ENCODE measurements at regions not wholly inside any gene's neighbourhood (a gene's known extent, or its start where the extent isn't known, plus 50 kb on each side); places are given as distances from the start of the nearest gene placed in this dataset.
A peak's percentile ranks its signal among the peaks of the same experiment; 100 is the strongest.

DNA sequence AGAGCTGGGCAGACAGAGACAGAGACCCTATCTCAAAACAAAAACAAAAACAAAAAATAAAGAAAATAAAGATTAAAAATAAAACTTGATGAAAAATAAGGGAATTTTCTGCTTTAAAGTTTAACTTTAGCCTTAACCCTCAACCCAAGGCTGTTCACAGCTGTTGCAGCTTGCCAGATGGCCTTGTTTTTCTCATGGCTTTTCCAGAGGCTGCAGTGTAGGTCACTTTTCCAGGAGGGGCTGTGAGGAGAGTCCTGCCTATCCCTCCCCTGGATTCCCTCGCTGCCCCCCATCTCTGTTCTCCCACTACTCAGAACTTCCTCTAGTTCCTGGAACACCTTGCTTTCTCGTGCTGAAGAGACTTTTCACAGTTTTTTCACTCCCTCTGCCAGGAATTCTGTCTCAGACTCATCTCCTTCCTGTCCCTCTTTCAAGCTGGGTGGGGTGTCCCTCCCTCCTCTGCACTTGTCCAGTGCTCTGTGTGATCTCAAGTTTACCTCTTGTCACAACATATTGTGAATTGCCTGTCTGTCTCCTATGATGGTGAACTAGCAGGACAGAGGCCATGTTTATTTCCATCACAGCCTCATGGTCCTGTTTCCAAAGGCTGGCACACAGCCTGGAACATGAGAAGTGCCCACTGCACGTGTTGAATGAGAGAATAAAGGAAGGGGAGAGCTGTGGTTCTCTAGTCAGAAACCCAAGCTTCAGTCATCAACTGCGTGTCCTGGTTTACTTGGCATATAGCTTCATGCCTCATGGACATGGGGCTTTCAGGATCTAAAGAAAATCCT lies 69.9 kb upstream of the MSI2 start:
- DNase-seq (ENCODE audit: low read depth in 1 of 2, low spot score in 1 of 2) (no peak), FAIRE-seq (no peak), ATAC-seq (no peak)
- Histone ChIP-seq H3K9me3 (no peaks in the 10 kb centered on the region), H3K4me1 (no peaks in the 10 kb centered on the region), H3K4me2 (no peak overlapping the region), H3K4me3 (no peak overlapping the region), H3K27ac (no peak overlapping the region)
- CTCF ChIA-PET: interaction anchor here (3.5 kb wide), 1 partner anchor 597 kb away, joined by 9 read pairs; no protein-coding TSS in a partner anchor
- TF ChIP-seq, protein P1, sequence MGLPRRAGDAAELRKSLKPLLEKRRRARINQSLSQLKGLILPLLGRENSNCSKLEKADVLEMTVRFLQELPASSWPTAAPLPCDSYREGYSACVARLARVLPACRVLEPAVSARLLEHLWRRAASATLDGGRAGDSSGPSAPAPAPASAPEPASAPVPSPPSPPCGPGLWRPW (IDR thresholded peaks at IDR 0.05): no peak
- no peak for TF ChIP-seq KDM1A (IDR thresholded peaks at IDR 0.05; ENCODE audit: low read depth)
- no peak for TF ChIP-seq FOXS1 (CRISPR knock-in tag; IDR thresholded peaks at IDR 0.05)
- TF ChIP-seq CBX8 (IDR thresholded peaks at IDR 0.05): no peak
- POLR2A ChIA-PET: no interaction called here
- WGBS (ENCODE audit: missing lambda C conversion rate): 23% methylated on average over 4 of the region's 4 CpGs

DNA sequence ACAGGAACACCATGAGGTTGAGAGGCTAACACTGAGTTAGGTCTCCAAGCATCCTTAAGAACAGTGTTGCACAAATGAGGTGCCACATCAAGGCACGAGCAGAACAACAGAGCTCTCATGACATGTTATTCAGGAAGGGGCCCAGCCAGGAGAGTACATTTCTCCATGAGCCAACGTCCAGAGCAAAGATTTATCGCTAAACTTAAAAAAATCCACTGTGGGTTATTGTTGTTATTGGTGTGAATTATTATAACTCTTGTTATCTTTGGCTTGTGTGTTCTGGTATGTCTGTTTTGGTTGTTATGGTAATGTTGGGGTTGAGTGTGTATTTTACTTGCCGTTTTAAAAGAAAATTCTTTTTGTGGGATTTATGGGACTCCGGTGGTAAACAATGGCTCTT lies 68.9 kb upstream of the MSI2 start:
- Histone ChIP-seq H3K9me3 (no peaks in the 10 kb centered on the region), H3K27ac (no peak overlapping the region), H3K4me1 (no peaks in the 10 kb centered on the region), H3K4me2 (no peak overlapping the region), H3K4me3 (no peak overlapping the region)
- FAIRE-seq: no peak
- 60% methylated on average over 5 of the region's 5 CpGs for WGBS (ENCODE audit: missing lambda C conversion rate)
- DNase-seq (ENCODE audit: low read depth in 1 of 2, low spot score in 1 of 2): no peak
- no peak for ATAC-seq
- ChIA-PET POLR2A (no interaction called here), CTCF (interaction anchor here (3.5 kb wide), 1 partner anchor 596 kb away, joined by 9 read pairs; no protein-coding TSS in a partner anchor)
- TF ChIP-seq, protein P2, sequence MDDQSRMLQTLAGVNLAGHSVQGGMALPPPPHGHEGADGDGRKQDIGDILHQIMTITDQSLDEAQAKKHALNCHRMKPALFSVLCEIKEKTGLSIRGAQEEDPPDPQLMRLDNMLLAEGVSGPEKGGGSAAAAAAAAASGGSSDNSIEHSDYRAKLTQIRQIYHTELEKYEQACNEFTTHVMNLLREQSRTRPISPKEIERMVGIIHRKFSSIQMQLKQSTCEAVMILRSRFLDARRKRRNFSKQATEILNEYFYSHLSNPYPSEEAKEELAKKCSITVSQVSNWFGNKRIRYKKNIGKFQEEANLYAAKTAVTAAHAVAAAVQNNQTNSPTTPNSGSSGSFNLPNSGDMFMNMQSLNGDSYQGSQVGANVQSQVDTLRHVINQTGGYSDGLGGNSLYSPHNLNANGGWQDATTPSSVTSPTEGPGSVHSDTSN (IDR thresholded peaks at IDR 0.05): no peak
- TF ChIP-seq, protein P3, sequence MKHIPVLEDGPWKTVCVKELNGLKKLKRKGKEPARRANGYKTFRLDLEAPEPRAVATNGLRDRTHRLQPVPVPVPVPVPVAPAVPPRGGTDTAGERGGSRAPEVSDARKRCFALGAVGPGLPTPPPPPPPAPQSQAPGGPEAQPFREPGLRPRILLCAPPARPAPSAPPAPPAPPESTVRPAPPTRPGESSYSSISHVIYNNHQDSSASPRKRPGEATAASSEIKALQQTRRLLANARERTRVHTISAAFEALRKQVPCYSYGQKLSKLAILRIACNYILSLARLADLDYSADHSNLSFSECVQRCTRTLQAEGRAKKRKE (CRISPR knock-in tag; IDR thresholded peaks at IDR 0.05; ENCODE audit: low read depth): no peak
- TF ChIP-seq EHF (CRISPR knock-in tag; IDR thresholded peaks at IDR 0.05): no peak

DNA sequence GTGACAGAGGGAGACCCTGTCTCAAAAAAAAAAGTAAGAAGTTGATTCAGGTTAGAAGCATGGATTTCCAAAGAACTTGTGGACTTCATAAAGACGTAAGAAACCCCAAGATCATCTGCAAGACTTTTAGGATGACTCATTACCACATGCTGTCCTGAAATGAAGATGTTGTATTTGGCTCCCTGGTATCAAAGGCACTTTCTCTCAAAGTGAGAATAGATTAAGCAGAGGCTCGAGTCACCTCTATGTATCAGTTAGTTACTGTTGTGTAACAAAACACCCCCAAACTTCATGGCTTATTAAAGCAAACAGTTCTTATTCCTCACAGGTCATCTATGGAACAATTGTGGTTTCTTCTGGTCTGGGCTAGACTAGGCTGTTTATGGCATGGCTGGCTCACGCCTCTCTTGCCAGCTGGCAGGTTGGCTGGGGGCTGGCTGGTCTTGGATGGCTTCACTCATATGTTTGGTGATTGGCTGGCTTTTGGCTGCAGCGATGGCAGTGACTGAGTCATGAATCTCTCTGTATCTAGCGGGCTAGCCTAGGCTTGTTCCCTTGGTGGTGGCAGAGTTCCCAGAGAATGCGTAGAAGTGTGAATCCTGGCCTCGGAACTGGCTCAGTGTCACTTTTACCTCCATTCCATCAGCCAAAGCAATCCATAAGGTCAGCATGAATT lies 60.4 kb upstream of the MSI2 start:
- peaks cover 13% of the 10 kb centered on the region for H3K9me3 ChIP-seq
- no peak overlapping the region for H3K4me3 ChIP-seq
- no peak overlapping the region for H3K4me2 ChIP-seq
- FAIRE-seq (no peak), DNase-seq (ENCODE audit: low read depth in 1 of 2, low spot score in 1 of 2) (no peak), ATAC-seq (no peak)
- WGBS (ENCODE audit: missing lambda C conversion rate): 65% methylated on average over 7 of the region's 7 CpGs
- no peaks in the 10 kb centered on the region for H3K4me1 ChIP-seq
- CTCF ChIA-PET: no interaction called here
- POLR2A ChIA-PET: no interaction called here
- H3K27ac ChIP-seq: no peak overlapping the region
- no peak for TF ChIP-seq BHLHE40 (IDR thresholded peaks at IDR 0.05; ENCODE audit: low read depth, low read length)
- TF ChIP-seq HOXB5 (CRISPR knock-in tag; IDR thresholded peaks at IDR 0.05): no peak
- TF ChIP-seq KDM5A (IDR thresholded peaks at IDR 0.05): no peak
- no peak for TF ChIP-seq FOSL2 (IDR thresholded peaks at IDR 0.05)
- peak; percentile 3; the same call in 1 of the 2 replicates for TF ChIP-seq FOSL2 (CRISPR knock-in tag; IDR thresholded peaks at IDR 0.05)

DNA sequence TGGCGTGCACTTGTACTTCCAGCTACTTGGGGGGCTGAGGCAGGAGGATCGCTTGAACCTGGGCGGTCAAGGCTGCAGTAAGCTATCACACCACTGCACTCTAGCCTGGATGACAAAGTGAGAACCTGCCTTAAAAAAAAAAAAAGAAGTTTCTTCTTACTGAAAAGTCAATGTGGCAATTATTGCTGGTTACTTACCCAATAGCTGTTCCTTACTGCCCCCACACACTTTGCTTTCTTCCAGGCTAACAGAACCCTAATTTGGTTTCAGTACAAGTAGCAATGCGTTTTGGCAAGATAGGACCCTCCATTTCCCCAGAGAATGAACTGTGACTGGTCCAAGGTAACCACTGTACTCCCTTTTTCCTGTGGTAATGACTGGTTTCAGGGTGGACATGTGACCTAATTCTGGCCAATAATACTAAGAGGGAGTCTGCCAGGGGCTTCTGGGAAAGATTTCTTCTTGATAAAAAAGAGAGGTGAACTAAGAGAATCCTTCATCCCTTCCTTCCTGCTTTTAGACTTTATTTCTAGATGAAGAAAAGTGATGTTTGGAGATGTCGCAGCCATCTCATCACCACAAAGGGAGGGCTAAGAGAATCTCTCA lies 58.8 kb upstream of the MSI2 start:
- ChIA-PET POLR2A (no interaction called here), CTCF (interaction anchor here (0.6 to 2.2 kb wide), 5 partner anchors 8 to 51 kb away, joined by 3 to 6 read pairs (median 3); no protein-coding TSS in a partner anchor)
- no peak for TF ChIP-seq HOXB5 (CRISPR knock-in tag; IDR thresholded peaks at IDR 0.05)
- no peak for TF ChIP-seq POLR2A (IDR thresholded peaks at IDR 0.05; ENCODE audit: low read length)
- no peak for TF ChIP-seq NPAS2 (CRISPR knock-in tag; IDR thresholded peaks at IDR 0.05; ENCODE audit: borderline replicate concordance)
- no peak for TF ChIP-seq HEYL (CRISPR knock-in tag; IDR thresholded peaks at IDR 0.05)
- TF ChIP-seq HOXA7 (CRISPR knock-in tag; IDR thresholded peaks at IDR 0.05): no peak
- no peak for TF ChIP-seq CEBPB (IDR thresholded peaks at IDR 0.05)
- TF ChIP-seq FOSL2 (IDR thresholded peaks at IDR 0.05): no peak
- no peak for TF ChIP-seq FOSL2 (CRISPR knock-in tag; IDR thresholded peaks at IDR 0.05)
- no peak for TF ChIP-seq RAD21 (conservative IDR thresholded peaks at IDR 0.05 in 1 of 2, IDR thresholded peaks at IDR 0.05 in 1 of 2)
- TF ChIP-seq CBX8 (IDR thresholded peaks at IDR 0.05): no peak
- TF ChIP-seq CHD2 (IDR thresholded peaks at IDR 0.05; ENCODE audit: low read length, partially characterized antibody): no peak
- no peak for TF ChIP-seq HOXB13 (CRISPR knock-in tag; IDR thresholded peaks at IDR 0.05; ENCODE audit: low read depth)
- no peak for TF ChIP-seq JUNB (IDR thresholded peaks at IDR 0.05)
- peaks cover 13% of the 10 kb centered on the region for H3K9me3 ChIP-seq
- no peak for FAIRE-seq
- no peak for ATAC-seq
- no peaks in the 10 kb centered on the region for H3K4me1 ChIP-seq
- 63% methylated on average over 5 of the region's 5 CpGs for WGBS (ENCODE audit: missing lambda C conversion rate)
- no peak for DNase-seq (ENCODE audit: low read depth in 1 of 2, low spot score in 1 of 2)
- no peak overlapping the region for H3K27ac ChIP-seq
- H3K4me2 ChIP-seq: no peak overlapping the region
- H3K4me3 ChIP-seq: no peak overlapping the region

Measured in A549 (cell line).